ENCODE measurements at regions not wholly inside any gene's neighbourhood (a gene's known extent, or its start where the extent isn't known, plus 50 kb on each side); places are given as distances from the start of the nearest gene placed in this dataset.

- TF ChIP-seq CTCF (IDR thresholded peaks at IDR 0.05 in 2 of 3, conservative IDR thresholded peaks at IDR 0.05 in 1 of 3; ENCODE audit: insufficient read depth in 2 of 3, low read depth in 1 of 3, low read length in 3 of 3): no peak
- no peak for TF ChIP-seq HMG20B (CRISPR knock-in tag; IDR thresholded peaks at IDR 0.05)
- no peak for TF ChIP-seq KAT8 (IDR thresholded peaks at IDR 0.05; ENCODE audit: low read depth)
- TF ChIP-seq RCOR1 (IDR thresholded peaks at IDR 0.05; ENCODE audit: borderline replicate concordance in 1 of 2, low read depth in 2 of 2, low read length in 2 of 2): no peak
- no peak for TF ChIP-seq REST (IDR thresholded peaks at IDR 0.05; ENCODE audit: borderline replicate concordance)
- no peak for TF ChIP-seq REST (CRISPR knock-in tag; IDR thresholded peaks at IDR 0.05; ENCODE audit: low read depth)
- no peak for TF ChIP-seq ARID4B (CRISPR knock-in tag; IDR thresholded peaks at IDR 0.05)
- no peak for TF ChIP-seq ZNF263 (CRISPR knock-in tag; IDR thresholded peaks at IDR 0.05; ENCODE audit: borderline replicate concordance)
- TF ChIP-seq RAD21 (CRISPR knock-in tag; conservative IDR thresholded peaks at IDR 0.05 in 1 of 2, IDR thresholded peaks at IDR 0.05 in 1 of 2): no peak
- TF ChIP-seq YY1 (IDR thresholded peaks at IDR 0.05; ENCODE audit: borderline replicate concordance in 1 of 3, control insufficient read depth in 1 of 3, extremely low read depth in 1 of 3, insufficient read depth in 3 of 3, insufficient read length in 1 of 3, insufficient replicate concordance in 2 of 3, low read depth in 1 of 3, low read length in 2 of 3): no peak
- TF ChIP-seq, protein P1, sequence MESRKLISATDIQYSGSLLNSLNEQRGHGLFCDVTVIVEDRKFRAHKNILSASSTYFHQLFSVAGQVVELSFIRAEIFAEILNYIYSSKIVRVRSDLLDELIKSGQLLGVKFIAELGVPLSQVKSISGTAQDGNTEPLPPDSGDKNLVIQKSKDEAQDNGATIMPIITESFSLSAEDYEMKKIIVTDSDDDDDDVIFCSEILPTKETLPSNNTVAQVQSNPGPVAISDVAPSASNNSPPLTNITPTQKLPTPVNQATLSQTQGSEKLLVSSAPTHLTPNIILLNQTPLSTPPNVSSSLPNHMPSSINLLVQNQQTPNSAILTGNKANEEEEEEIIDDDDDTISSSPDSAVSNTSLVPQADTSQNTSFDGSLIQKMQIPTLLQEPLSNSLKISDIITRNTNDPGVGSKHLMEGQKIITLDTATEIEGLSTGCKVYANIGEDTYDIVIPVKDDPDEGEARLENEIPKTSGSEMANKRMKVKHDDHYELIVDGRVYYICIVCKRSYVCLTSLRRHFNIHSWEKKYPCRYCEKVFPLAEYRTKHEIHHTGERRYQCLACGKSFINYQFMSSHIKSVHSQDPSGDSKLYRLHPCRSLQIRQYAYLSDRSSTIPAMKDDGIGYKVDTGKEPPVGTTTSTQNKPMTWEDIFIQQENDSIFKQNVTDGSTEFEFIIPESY (CRISPR knock-in tag; IDR thresholded peaks at IDR 0.05): no peak
- no peak for TF ChIP-seq PYGO2 (tag; IDR thresholded peaks at IDR 0.05)
- TF ChIP-seq ZNF740 (CRISPR knock-in tag; IDR thresholded peaks at IDR 0.05): no peak
- no peak for TF ChIP-seq ZNF740 (tag; IDR thresholded peaks at IDR 0.05)
- no peak for TF ChIP-seq RFX5 (IDR thresholded peaks at IDR 0.05; ENCODE audit: low read depth, low read length)
Observed at GRCh38 chr9:13626601-13627000, 347.1 kb upstream of the MPDZ start.

Data from K562 (cell line).